Nephron (organoid): ENCODE measurements at regions not wholly inside any gene's neighbourhood (a gene's known extent, or its start where the extent isn't known, plus 50 kb on each side); places are given as distances from the start of the nearest gene placed in this dataset.

Experiments used
- H3K27ac Mint-ChIP-seq, 3 experiments: 2 replicates each; pipeline ENCODE4 v1.8.0; 2020; ENCODE audit warnings: mixed read lengths in 3 of 3, mild to moderate bottlenecking in 2 of 3, moderate library complexity in 1 of 3
- H3K27me3 Mint-ChIP-seq: 2 replicates; pipeline ENCODE4 v1.8.0; 2021; ENCODE audit warnings: low read depth, mild to moderate bottlenecking, moderate library complexity, mixed read lengths
- H3K36me3 Mint-ChIP-seq: 2 replicates; pipeline ENCODE4 v1.8.0; 2020; ENCODE audit warnings: low read depth, mixed read lengths
- H3K4me1 Mint-ChIP-seq: 2 replicates; pipeline ENCODE4 v1.8.0; 2020; ENCODE audit warnings: mixed read lengths
- H3K4me3 Mint-ChIP-seq, 3 experiments: 2 replicates each; pipeline ENCODE4 v1.8.0; 2020; ENCODE audit warnings: mild to moderate bottlenecking in 3 of 3, mixed read lengths in 3 of 3, moderate library complexity in 2 of 3
- H3K9me3 Mint-ChIP-seq: 2 replicates; pipeline ENCODE4 v1.8.0; 2020; ENCODE audit warnings: mixed read lengths
- TF ChIP-seq, protein P1 (sequence below), 3 experiments: fragments of 200-600 bp; sonication (generic); IDR thresholded peaks; one replicate each; pipeline ENCODE4 v1.5.0; 2021; ENCODE audit warnings: antibody characterized with exemption in 3 of 3; ENCODE audit not compliant: unreplicated experiment in 3 of 3

GRCh38 chr6:106035655-106036054 lies 50.5 kb upstream of the PRDM1 start:
- Mint-ChIP-seq H3K27ac (no peak overlapping the region), H3K9me3 (peaks cover 32% of the 10 kb centered on the region), H3K4me3 (no peak overlapping the region), H3K36me3 (peaks cover 14% of the 10 kb centered on the region), H3K4me1 (no peaks in the 10 kb centered on the region), H3K27me3 (peaks cover 4% of the 10 kb centered on the region)
- TF ChIP-seq, protein P1, sequence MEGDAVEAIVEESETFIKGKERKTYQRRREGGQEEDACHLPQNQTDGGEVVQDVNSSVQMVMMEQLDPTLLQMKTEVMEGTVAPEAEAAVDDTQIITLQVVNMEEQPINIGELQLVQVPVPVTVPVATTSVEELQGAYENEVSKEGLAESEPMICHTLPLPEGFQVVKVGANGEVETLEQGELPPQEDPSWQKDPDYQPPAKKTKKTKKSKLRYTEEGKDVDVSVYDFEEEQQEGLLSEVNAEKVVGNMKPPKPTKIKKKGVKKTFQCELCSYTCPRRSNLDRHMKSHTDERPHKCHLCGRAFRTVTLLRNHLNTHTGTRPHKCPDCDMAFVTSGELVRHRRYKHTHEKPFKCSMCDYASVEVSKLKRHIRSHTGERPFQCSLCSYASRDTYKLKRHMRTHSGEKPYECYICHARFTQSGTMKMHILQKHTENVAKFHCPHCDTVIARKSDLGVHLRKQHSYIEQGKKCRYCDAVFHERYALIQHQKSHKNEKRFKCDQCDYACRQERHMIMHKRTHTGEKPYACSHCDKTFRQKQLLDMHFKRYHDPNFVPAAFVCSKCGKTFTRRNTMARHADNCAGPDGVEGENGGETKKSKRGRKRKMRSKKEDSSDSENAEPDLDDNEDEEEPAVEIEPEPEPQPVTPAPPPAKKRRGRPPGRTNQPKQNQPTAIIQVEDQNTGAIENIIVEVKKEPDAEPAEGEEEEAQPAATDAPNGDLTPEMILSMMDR (IDR thresholded peaks at IDR 0.05; ENCODE audit: unreplicated experiment in 3 of 3): no peak

DNA sequence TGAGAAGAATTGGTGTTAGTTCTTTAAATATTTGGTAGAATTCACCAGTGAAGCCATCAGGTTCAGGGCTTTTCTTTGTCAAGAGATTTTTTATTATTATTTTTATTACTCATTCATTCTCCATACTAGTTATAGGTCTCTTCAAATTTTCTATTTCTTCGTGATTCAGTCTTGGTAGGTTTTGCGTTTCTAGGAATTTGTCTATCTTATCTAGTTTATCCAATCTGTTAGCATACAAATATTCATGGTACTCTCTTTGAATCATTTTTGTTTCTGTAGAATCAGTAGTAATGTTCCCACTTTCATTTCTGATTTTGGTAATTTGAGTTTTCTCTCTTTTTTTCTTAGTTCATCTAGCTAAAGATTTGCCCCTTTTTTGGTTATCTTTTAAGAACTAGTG lies 52.3 kb upstream of the PRDM1 start:
- H3K27ac Mint-ChIP-seq: no peak overlapping the region
- H3K4me3 Mint-ChIP-seq: no peak overlapping the region
- peaks cover 30% of the 10 kb centered on the region for H3K9me3 Mint-ChIP-seq
- peaks cover 7% of the 10 kb centered on the region for H3K27me3 Mint-ChIP-seq
- TF ChIP-seq, protein P1 (IDR thresholded peaks at IDR 0.05; ENCODE audit: unreplicated experiment in 3 of 3): no peak
- H3K4me1 Mint-ChIP-seq: no peaks in the 10 kb centered on the region
- H3K36me3 Mint-ChIP-seq: peaks cover 14% of the 10 kb centered on the region

DNA sequence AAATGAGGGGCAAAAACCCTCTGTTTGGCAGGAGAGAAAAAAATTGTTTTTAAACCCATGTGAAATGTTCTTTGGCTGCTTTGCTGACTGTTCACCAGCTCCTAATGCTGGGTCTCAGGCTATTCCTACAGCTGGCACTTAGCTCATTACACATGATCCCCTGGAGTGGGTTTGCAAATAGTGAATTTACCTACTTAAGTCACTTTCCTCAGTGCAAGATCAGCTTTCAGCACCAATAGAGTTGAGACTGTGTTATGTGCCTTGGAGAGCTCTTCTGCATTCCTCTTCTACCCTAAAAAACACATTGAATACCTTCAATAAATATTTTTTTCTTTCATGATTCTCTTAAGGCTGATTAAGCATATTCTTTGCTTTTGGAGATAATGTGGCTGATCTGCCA lies 58.4 kb upstream of the PRDM1 start:
- H3K36me3 Mint-ChIP-seq: no peaks in the 10 kb centered on the region
- no peaks in the 10 kb centered on the region for H3K9me3 Mint-ChIP-seq
- H3K4me3 Mint-ChIP-seq: no peak overlapping the region
- TF ChIP-seq, protein P1 (IDR thresholded peaks at IDR 0.05; ENCODE audit: unreplicated experiment in 3 of 3): no peak
- peaks cover 17% of the 10 kb centered on the region for H3K4me1 Mint-ChIP-seq
- peak overlapping the region in 2 of 3 experiments; percentile 7 to 49 for H3K27ac Mint-ChIP-seq
- H3K27me3 Mint-ChIP-seq: peaks cover 44% of the 10 kb centered on the region

DNA sequence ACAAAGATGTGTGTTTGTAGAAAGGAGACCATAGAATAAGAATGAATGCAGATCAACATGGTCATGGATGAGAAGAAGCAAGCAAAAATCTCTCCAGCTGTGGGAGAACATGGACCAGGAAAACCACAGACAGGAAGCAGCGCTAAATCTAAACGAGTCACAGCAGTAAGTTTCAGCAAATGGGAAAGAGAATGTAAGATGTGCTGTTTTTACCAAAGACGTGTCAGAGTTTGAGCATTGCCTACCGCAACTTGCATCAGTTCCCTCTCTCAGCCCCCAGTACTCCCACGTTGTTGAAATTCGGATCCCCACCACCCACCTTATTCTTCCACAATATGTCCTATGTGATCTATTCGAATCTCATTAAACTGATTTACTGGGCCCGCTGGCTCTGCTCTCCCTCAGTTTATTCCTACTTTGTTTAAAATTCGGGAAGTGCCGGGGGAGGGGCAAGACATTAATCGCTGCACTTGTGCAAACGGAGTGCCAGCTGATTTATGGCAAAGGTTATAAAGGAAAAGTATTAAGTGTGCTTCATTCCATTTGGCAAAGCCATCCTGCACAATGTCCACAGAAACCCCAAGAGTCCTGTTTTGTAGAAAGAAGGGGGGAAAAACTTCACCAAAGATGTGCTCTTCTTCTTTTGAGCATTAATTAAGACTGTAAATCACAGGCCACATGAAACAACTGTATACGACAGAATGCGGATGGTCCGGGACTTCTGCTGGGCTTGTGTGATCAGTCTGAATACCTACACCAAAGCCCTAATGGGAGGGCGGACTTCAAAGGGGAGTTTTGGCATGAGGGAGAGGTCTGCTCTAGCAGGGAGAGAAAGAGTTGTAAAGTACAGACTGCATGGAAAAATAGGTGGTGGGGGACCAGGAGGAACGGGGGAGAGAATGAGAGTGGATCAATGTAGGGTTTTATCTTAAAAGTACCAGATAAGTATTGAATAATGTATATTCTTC lies 59.1 kb upstream of the PRDM1 start:
- H3K27me3 Mint-ChIP-seq: peaks cover 45% of the 10 kb centered on the region
- H3K9me3 Mint-ChIP-seq: no peaks in the 10 kb centered on the region
- peaks cover 17% of the 10 kb centered on the region for H3K4me1 Mint-ChIP-seq
- peak overlapping the region; percentile 36 to 47 (median 41) for H3K4me3 Mint-ChIP-seq
- H3K27ac Mint-ChIP-seq: peak overlapping the region; percentile 7 to 49 (median 26)
- TF ChIP-seq, protein P1 (IDR thresholded peaks at IDR 0.05; ENCODE audit: unreplicated experiment in 3 of 3): no peak
- H3K36me3 Mint-ChIP-seq: no peaks in the 10 kb centered on the region

DNA sequence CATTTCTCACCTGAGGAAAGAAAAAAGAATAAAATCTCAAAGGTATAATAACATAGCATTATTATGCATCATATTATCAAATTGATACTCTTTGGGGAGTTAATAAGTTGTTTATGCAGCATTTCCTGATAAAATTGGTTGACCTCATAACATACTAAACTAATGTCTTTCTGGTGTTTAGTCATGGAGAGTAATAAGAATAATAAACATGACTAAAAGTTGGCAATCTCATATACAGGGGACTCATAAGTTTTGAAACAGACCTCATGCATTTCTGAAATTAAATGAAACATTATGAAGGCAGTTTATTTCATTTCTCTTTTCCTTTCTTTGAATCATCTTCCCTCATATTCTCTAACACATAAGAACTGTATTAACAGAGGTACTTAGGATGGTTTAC lies 60.5 kb upstream of the PRDM1 start:
- TF ChIP-seq, protein P1 (IDR thresholded peaks at IDR 0.05; ENCODE audit: unreplicated experiment in 3 of 3): no peak
- Mint-ChIP-seq H3K9me3 (no peaks in the 10 kb centered on the region), H3K36me3 (no peaks in the 10 kb centered on the region), H3K27ac (no peak overlapping the region), H3K4me3 (no peak overlapping the region), H3K4me1 (peaks cover 17% of the 10 kb centered on the region), H3K27me3 (peaks cover 41% of the 10 kb centered on the region)
